ENCODE measurements at regions not wholly inside any gene's neighbourhood (a gene's known extent, or its start where the extent isn't known, plus 50 kb on each side); places are given as distances from the start of the nearest gene placed in this dataset.

GRCh38 chr15:96504371-96504770 lies 173.9 kb downstream of the NR2F2 start:
- H3K4me1 ChIP-seq (ENCODE audit: control insufficient read depth in 5 of 5, insufficient read depth in 5 of 5, low read length in 5 of 5): no peaks in the 10 kb centered on the region
- H3K27me3 ChIP-seq (ENCODE audit: control insufficient read depth in 5 of 5, insufficient read depth in 4 of 5, low read length in 5 of 5): no peaks in the 10 kb centered on the region
- H3K27ac ChIP-seq (ENCODE audit: low read depth, low read length): no peak overlapping the region
- no peak overlapping the region for H3K9ac ChIP-seq (ENCODE audit: low read length in 5 of 5)
- H3K4me3 ChIP-seq (ENCODE audit: low read depth in 1 of 5, low read length in 5 of 5): no peak overlapping the region
- no peaks in the 10 kb centered on the region for H3K9me3 ChIP-seq (ENCODE audit: control insufficient read depth in 5 of 5, low read length in 5 of 5)
- no peaks in the 10 kb centered on the region for H3K36me3 ChIP-seq (ENCODE audit: control insufficient read depth in 5 of 5, insufficient read depth in 5 of 5, low read length in 5 of 5)

GRCh38 chr15:96505014-96505413 lies 174.5 kb downstream of the NR2F2 start:
- Histone ChIP-seq H3K36me3 (ENCODE audit: control insufficient read depth in 5 of 5, insufficient read depth in 5 of 5, low read length in 5 of 5) (no peaks in the 10 kb centered on the region), H3K4me3 (ENCODE audit: low read depth in 1 of 5, low read length in 5 of 5) (no peak overlapping the region), H3K27ac (ENCODE audit: low read depth, low read length) (no peak overlapping the region), H3K9ac (ENCODE audit: low read length in 5 of 5) (no peak overlapping the region), H3K27me3 (ENCODE audit: control insufficient read depth in 5 of 5, insufficient read depth in 4 of 5, low read length in 5 of 5) (no peaks in the 10 kb centered on the region), H3K4me1 (ENCODE audit: control insufficient read depth in 5 of 5, insufficient read depth in 5 of 5, low read length in 5 of 5) (no peaks in the 10 kb centered on the region), H3K9me3 (ENCODE audit: control insufficient read depth in 5 of 5, low read length in 5 of 5) (no peaks in the 10 kb centered on the region)

DNA sequence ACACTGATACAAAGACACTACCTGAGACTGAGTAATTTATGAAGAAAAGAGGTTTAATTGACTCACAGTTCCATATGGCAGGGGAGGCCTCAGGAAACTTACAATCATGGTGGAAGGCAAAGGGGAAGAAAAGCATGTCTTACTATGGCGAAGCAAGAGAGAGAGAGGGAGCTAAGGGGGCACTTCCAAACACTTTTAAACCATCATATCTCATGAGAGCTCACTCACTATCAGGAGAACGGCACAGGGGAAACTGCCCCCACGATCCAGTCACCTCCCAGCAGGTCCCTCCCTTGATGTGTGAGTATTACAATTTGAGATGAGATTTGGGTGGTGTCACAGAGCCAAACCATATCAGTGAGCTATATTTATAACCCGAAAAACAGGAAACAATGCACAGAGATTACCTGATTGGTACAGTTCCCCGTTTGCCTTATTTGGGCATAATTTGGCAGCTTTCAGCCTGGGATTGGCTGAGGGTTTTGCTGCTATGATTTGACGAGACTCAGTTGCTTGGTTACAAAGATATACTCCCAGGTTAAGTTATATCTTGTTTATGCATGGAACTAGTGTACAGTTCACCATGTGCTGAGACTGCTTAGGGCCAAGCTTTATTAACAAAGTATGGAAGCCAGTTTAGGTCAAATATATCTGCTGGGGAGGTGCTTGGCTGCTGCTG lies 184.2 kb downstream of the NR2F2 start:
- Histone ChIP-seq H3K36me3 (ENCODE audit: control insufficient read depth in 5 of 5, insufficient read depth in 5 of 5, low read length in 5 of 5) (no peaks in the 10 kb centered on the region), H3K27ac (ENCODE audit: low read depth, low read length) (no peak overlapping the region), H3K4me1 (ENCODE audit: control insufficient read depth in 5 of 5, insufficient read depth in 5 of 5, low read length in 5 of 5) (no peaks in the 10 kb centered on the region), H3K4me3 (ENCODE audit: low read depth in 1 of 5, low read length in 5 of 5) (no peak overlapping the region), H3K9me3 (ENCODE audit: control insufficient read depth in 5 of 5, low read length in 5 of 5) (peaks cover 0 to 3% (median 0%) of the 10 kb centered on the region in 5 donors), H3K27me3 (ENCODE audit: control insufficient read depth in 5 of 5, insufficient read depth in 4 of 5, low read length in 5 of 5) (no peaks in the 10 kb centered on the region), H3K9ac (ENCODE audit: low read length in 5 of 5) (no peak overlapping the region)

DNA sequence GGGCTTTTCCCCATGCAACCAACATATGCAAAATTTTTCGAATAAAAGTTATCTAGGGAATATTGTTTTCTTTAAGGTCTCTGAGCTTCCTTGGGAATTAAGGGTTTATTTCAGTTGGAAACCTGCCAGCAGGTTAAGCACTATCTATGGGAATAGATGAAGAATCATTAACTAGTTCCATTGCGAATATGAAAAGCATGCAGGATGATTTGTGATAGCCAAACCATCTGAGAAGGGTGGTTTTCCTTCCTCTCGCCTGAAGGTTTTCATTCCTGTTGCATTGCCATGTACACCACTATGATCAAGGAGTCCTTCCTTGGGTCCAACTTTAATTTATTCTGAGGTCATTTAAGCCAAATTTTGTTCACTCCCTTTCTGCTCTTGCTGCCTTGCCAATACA lies 184.9 kb downstream of the NR2F2 start:
- Histone ChIP-seq H3K9me3 (ENCODE audit: control insufficient read depth in 5 of 5, low read length in 5 of 5) (peaks cover 0 to 3% (median 0%) of the 10 kb centered on the region in 5 donors), H3K27ac (ENCODE audit: low read depth, low read length) (no peak overlapping the region), H3K4me1 (ENCODE audit: control insufficient read depth in 5 of 5, insufficient read depth in 5 of 5, low read length in 5 of 5) (no peaks in the 10 kb centered on the region), H3K9ac (ENCODE audit: low read length in 5 of 5) (no peak overlapping the region), H3K36me3 (ENCODE audit: control insufficient read depth in 5 of 5, insufficient read depth in 5 of 5, low read length in 5 of 5) (no peaks in the 10 kb centered on the region), H3K27me3 (ENCODE audit: control insufficient read depth in 5 of 5, insufficient read depth in 4 of 5, low read length in 5 of 5) (no peaks in the 10 kb centered on the region), H3K4me3 (ENCODE audit: low read depth in 1 of 5, low read length in 5 of 5) (no peak overlapping the region)

GRCh38 chr15:96521386-96521785 lies 190.9 kb downstream of the NR2F2 start:
- no peaks in the 10 kb centered on the region for H3K4me1 ChIP-seq (ENCODE audit: control insufficient read depth in 5 of 5, insufficient read depth in 5 of 5, low read length in 5 of 5)
- no peak overlapping the region for H3K9ac ChIP-seq (ENCODE audit: low read length in 5 of 5)
- no peaks in the 10 kb centered on the region for H3K36me3 ChIP-seq (ENCODE audit: control insufficient read depth in 5 of 5, insufficient read depth in 5 of 5, low read length in 5 of 5)
- H3K27me3 ChIP-seq (ENCODE audit: control insufficient read depth in 5 of 5, insufficient read depth in 4 of 5, low read length in 5 of 5): no peaks in the 10 kb centered on the region
- H3K27ac ChIP-seq (ENCODE audit: low read depth, low read length): no peak overlapping the region
- H3K4me3 ChIP-seq (ENCODE audit: low read depth in 1 of 5, low read length in 5 of 5): no peak overlapping the region
- peaks cover 0 to 11% (median 3%) of the 10 kb centered on the region in 5 donors for H3K9me3 ChIP-seq (ENCODE audit: control insufficient read depth in 5 of 5, low read length in 5 of 5)

DNA sequence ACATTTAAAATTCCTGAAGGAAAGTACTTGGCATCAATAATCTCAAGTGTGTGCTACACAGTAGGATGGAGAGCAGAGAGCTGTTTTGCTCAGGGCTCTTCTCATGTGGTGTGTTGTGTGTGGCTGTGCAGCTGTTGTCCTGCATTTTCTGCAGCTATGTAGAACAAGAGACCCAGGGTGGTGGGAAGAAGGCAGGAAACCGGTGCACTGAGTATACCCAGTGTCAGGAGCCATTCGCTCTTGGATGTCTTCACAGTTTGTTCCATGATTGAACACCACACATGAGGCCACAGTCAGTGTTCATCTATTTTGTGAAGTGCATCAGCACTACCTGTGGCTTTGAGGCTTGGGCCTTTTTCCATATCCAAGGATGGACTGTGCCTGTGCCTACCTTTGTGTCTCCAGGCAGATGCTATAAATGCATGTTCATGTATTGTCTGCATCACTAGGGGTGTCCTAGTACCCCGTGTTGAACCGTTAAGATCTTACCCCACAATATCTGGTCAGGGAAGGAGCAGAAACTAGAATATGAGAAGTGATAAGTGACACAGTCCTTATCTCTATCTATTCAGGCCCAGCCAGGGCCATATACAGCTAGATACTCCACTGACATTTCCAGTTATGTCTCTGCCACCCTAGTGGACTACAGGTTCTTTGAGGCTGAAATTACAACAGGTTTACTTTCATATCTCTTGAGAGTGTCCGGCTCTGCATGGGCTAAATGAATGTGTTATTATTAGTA lies 194.3 kb downstream of the NR2F2 start:
- no peak overlapping the region for H3K4me3 ChIP-seq (ENCODE audit: low read depth in 1 of 5, low read length in 5 of 5)
- no peaks in the 10 kb centered on the region for H3K36me3 ChIP-seq (ENCODE audit: control insufficient read depth in 5 of 5, insufficient read depth in 5 of 5, low read length in 5 of 5)
- peaks cover 0 to 10% (median 0%) of the 10 kb centered on the region in 5 donors for H3K9me3 ChIP-seq (ENCODE audit: control insufficient read depth in 5 of 5, low read length in 5 of 5)
- no peak overlapping the region for H3K27ac ChIP-seq (ENCODE audit: low read depth, low read length)
- no peaks in the 10 kb centered on the region for H3K27me3 ChIP-seq (ENCODE audit: control insufficient read depth in 5 of 5, insufficient read depth in 4 of 5, low read length in 5 of 5)
- no peaks in the 10 kb centered on the region for H3K4me1 ChIP-seq (ENCODE audit: control insufficient read depth in 5 of 5, insufficient read depth in 5 of 5, low read length in 5 of 5)
- no peak overlapping the region for H3K9ac ChIP-seq (ENCODE audit: low read length in 5 of 5)

DNA sequence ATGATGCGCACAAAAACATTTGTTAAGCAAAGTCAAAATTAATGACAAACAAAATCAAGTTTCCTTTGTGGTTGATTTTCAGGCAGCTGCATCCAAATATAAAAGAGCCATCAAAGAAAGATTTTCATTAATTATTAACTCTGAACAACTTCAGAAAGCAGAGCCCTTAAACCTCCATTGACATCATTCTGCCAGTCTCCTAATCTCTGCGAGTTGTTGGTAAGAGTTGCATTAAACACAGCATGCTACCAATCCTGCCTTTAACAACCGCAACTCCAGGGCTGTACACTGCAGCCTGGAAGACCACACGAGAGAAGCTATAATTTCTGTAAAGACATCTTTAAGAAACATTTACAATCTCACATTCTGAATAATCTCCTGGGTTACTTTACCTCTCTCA lies 204.6 kb downstream of the NR2F2 start:
- H3K9me3 ChIP-seq (ENCODE audit: control insufficient read depth in 5 of 5, low read length in 5 of 5): no peaks in the 10 kb centered on the region

GRCh38 chr15:96538491-96538890 lies 208.0 kb downstream of the NR2F2 start:
- Histone ChIP-seq H3K36me3 (ENCODE audit: control insufficient read depth in 5 of 5, insufficient read depth in 5 of 5, low read length in 5 of 5) (no peaks in the 10 kb centered on the region), H3K9ac (ENCODE audit: low read length in 5 of 5) (no peak overlapping the region), H3K4me1 (ENCODE audit: control insufficient read depth in 5 of 5, insufficient read depth in 5 of 5, low read length in 5 of 5) (no peaks in the 10 kb centered on the region), H3K9me3 (ENCODE audit: control insufficient read depth in 5 of 5, low read length in 5 of 5) (no peaks in the 10 kb centered on the region), H3K27me3 (ENCODE audit: control insufficient read depth in 5 of 5, insufficient read depth in 4 of 5, low read length in 5 of 5) (no peaks in the 10 kb centered on the region), H3K27ac (ENCODE audit: low read depth, low read length) (no peak overlapping the region), H3K4me3 (ENCODE audit: low read depth in 1 of 5, low read length in 5 of 5) (no peak overlapping the region)

More for the DNA sequence above, 204.6 kb downstream of the NR2F2 start:
- Histone ChIP-seq H3K4me1 (ENCODE audit: control insufficient read depth in 5 of 5, insufficient read depth in 5 of 5, low read length in 5 of 5) (no peaks in the 10 kb centered on the region), H3K27me3 (ENCODE audit: control insufficient read depth in 5 of 5, insufficient read depth in 4 of 5, low read length in 5 of 5) (no peaks in the 10 kb centered on the region), H3K27ac (ENCODE audit: low read depth, low read length) (no peak overlapping the region), H3K4me3 (ENCODE audit: low read depth in 1 of 5, low read length in 5 of 5) (no peak overlapping the region), H3K36me3 (ENCODE audit: control insufficient read depth in 5 of 5, insufficient read depth in 5 of 5, low read length in 5 of 5) (no peaks in the 10 kb centered on the region), H3K9ac (ENCODE audit: low read length in 5 of 5) (no peak overlapping the region)

DNA sequence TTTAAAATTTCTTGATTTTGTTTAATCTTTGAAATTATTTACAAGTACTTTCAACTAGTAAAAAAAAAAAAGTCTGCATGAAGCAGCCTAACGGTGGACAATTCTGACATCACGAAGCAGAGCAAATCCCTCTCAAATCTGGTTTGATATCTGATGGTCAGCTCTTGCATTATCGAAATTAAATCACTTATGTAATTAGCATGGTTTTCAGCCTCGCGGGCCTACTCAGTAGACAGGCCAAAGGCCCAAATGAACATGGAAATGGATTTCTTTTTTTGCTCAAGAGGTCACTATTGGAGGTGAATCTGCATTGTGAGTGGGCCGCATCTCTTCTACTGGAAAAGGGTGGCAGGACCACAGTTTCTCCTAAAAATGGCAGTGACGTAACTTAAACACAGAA lies 209.8 kb downstream of the NR2F2 start:
- Histone ChIP-seq H3K27ac (ENCODE audit: low read depth, low read length) (no peak overlapping the region), H3K9ac (ENCODE audit: low read length in 5 of 5) (no peak overlapping the region), H3K9me3 (ENCODE audit: control insufficient read depth in 5 of 5, low read length in 5 of 5) (no peaks in the 10 kb centered on the region), H3K4me1 (ENCODE audit: control insufficient read depth in 5 of 5, insufficient read depth in 5 of 5, low read length in 5 of 5) (no peaks in the 10 kb centered on the region), H3K4me3 (ENCODE audit: low read depth in 1 of 5, low read length in 5 of 5) (no peak overlapping the region), H3K36me3 (ENCODE audit: control insufficient read depth in 5 of 5, insufficient read depth in 5 of 5, low read length in 5 of 5) (no peaks in the 10 kb centered on the region), H3K27me3 (ENCODE audit: control insufficient read depth in 5 of 5, insufficient read depth in 4 of 5, low read length in 5 of 5) (no peaks in the 10 kb centered on the region)

- Histone ChIP-seq H3K9ac (ENCODE audit: low read length in 5 of 5) (no peak overlapping the region), H3K27me3 (ENCODE audit: control insufficient read depth in 5 of 5, insufficient read depth in 4 of 5, low read length in 5 of 5) (no peaks in the 10 kb centered on the region), H3K36me3 (ENCODE audit: control insufficient read depth in 5 of 5, insufficient read depth in 5 of 5, low read length in 5 of 5) (no peaks in the 10 kb centered on the region), H3K4me1 (ENCODE audit: control insufficient read depth in 5 of 5, insufficient read depth in 5 of 5, low read length in 5 of 5) (no peaks in the 10 kb centered on the region), H3K27ac (ENCODE audit: low read depth, low read length) (no peak overlapping the region), H3K9me3 (ENCODE audit: control insufficient read depth in 5 of 5, low read length in 5 of 5) (no peaks in the 10 kb centered on the region), H3K4me3 (ENCODE audit: low read depth in 1 of 5, low read length in 5 of 5) (no peak overlapping the region)
These were observed 211.8 kb downstream of the NR2F2 start for GRCh38 chr15:96542130-96542770.
